ENCODE measurements at regions not wholly inside any gene's neighbourhood (a gene's known extent, or its start where the extent isn't known, plus 50 kb on each side); places are given as distances from the start of the nearest gene placed in this dataset.

- H3K79me2 ChIP-seq (ENCODE audit: insufficient read depth, low read length) = no peaks in the 10 kb centered on the region
- H3K9ac ChIP-seq (ENCODE audit: insufficient read depth, low read depth, low read length) = no peak overlapping the region
- 11% methylated on average over 1 of the region's 1 CpG for WGBS (ENCODE audit: low lambda C conversion rate)
- ATAC-seq (no peak), DNase-seq (ENCODE audit: low spot score) (no peak), FAIRE-seq (no peak)
- CTCF ChIA-PET (ENCODE audit: low intra/inter-chr PET ratio, low total read pairs) = no interaction called here
- H4K20me1 ChIP-seq (ENCODE audit: insufficient read depth, low read length) = no peaks in the 10 kb centered on the region
- TF ChIP-seq USF2 (IDR thresholded peaks at IDR 0.05; ENCODE audit: low read depth, low read length) = no peak
- TF ChIP-seq USF2 (CRISPR knock-in tag; IDR thresholded peaks at IDR 0.05; ENCODE audit: borderline replicate concordance) = no peak
- TF ChIP-seq ZSCAN12 (CRISPR knock-in tag; IDR thresholded peaks at IDR 0.05) = no peak
- no peak for TF ChIP-seq ZNF276 (CRISPR knock-in tag; IDR thresholded peaks at IDR 0.05; ENCODE audit: low read depth)
- no peak for TF ChIP-seq ZHX1 (CRISPR knock-in tag; IDR thresholded peaks at IDR 0.05; ENCODE audit: low read depth)
- no peak for TF ChIP-seq ZBTB7B (CRISPR knock-in tag; IDR thresholded peaks at IDR 0.05)
- no peak for TF ChIP-seq ARNTL (CRISPR knock-in tag; IDR thresholded peaks at IDR 0.05)
- TF ChIP-seq ZNF597 (CRISPR knock-in tag; IDR thresholded peaks at IDR 0.05) = no peak
- no peak for TF ChIP-seq ZNF850 (CRISPR knock-in tag; conservative IDR thresholded peaks at IDR 0.05)
- TF ChIP-seq NFYB (CRISPR knock-in tag; IDR thresholded peaks at IDR 0.05) = no peak
- TF ChIP-seq MED1 (CRISPR knock-in tag; IDR thresholded peaks at IDR 0.05) = no peak
- TF ChIP-seq LCORL (IDR thresholded peaks at IDR 0.05) = no peak
- TF ChIP-seq LCORL (CRISPR knock-in tag; IDR thresholded peaks at IDR 0.05) = no peak
- no peak for TF ChIP-seq ZNF30 (CRISPR knock-in tag; IDR thresholded peaks at IDR 0.05)
- no peak for TF ChIP-seq BORCS8-MEF2B (CRISPR knock-in tag; IDR thresholded peaks at IDR 0.05)
- no peak for TF ChIP-seq ZNF660 (CRISPR knock-in tag; IDR thresholded peaks at IDR 0.05; ENCODE audit: borderline replicate concordance, low read depth)
- TF ChIP-seq MIER2 (CRISPR knock-in tag; IDR thresholded peaks at IDR 0.05) = no peak
- TF ChIP-seq CREB3 (CRISPR knock-in tag; IDR thresholded peaks at IDR 0.05) = no peak
- TF ChIP-seq RARA (CRISPR knock-in tag; IDR thresholded peaks at IDR 0.05) = no peak
- no TSS peak for BruUV-seq (replicated peaks)
- H3K36me3 ChIP-seq (replicated peaks in 1 of 2; ENCODE audit: control insufficient read depth in 1 of 2, insufficient read depth in 2 of 2, low read length in 2 of 2) = no peaks in the 10 kb centered on the region
- no peak overlapping the region for H3K4me2 ChIP-seq (ENCODE audit: low read depth, low read length)
- no peak overlapping the region for H3K4me3 ChIP-seq (replicated peaks in 1 of 3; ENCODE audit: insufficient read depth in 1 of 3, low read depth in 2 of 3, low read length in 3 of 3)
- in situ Hi-C loops (cut with HindIII; ENCODE audit: extremely low pct_ligation_motif_present, low pct_unique_long_range_greater_than_20kb) = no loop called here
- no peak overlapping the region for H3K27ac ChIP-seq (ENCODE audit: extremely low read length, insufficient read depth, low read length)
- no peak overlapping the region for H2AFZ ChIP-seq (ENCODE audit: low read length)
- intact Hi-C loops (cut with micrococcal nuclease; ENCODE audit: unreplicated experiment) = no loop called here
- peaks cover 7% of the 10 kb centered on the region; the same call in 1 of the 2 replicates for H3K9me3 ChIP-seq (ENCODE audit: low read length)
- H3K27me3 ChIP-seq (ENCODE audit: control insufficient read depth in 1 of 2, insufficient read depth in 2 of 2, low read length in 2 of 2) = no peaks in the 10 kb centered on the region
- POLR2A ChIA-PET = no interaction called here
- H3K4me1 ChIP-seq (ENCODE audit: insufficient read depth, low read length) = peaks cover 12% of the 10 kb centered on the region
Observed at GRCh38 chr2:103785432-103785831, 1023.6 kb downstream of the TMEM182 start.

Measured in HepG2 (cell line).